ENCODE measurements at regions not wholly inside any gene's neighbourhood (a gene's known extent, or its start where the extent isn't known, plus 50 kb on each side); places are given as distances from the start of the nearest gene placed in this dataset.

DNA sequence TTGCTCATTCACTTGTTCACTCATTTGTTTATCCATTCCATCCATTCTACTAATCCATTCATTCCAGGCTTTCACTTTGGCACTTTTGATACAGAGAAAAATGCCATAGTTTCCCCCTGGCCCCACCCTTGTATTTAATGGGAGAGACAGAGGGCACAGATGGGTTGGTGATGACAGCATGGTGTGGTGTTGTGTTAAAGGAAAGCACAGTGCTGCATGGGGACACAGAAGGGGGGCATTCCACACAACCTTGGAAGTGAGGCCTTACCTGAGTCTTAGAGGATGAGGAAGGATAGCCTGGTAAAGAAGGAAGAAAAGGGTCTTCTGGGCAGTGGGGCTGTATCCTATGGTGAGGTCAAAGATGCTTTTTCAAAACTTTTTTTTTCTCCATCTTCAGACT lies 248.5 kb upstream of the C11orf87 start:
- no peak for ATAC-seq (ENCODE audit: insufficient read depth, low read depth)
- DNase-seq, result no peak
- H3K79me2 ChIP-seq (ENCODE audit: insufficient read depth, low read length), result no peaks in the 10 kb centered on the region
- no peak overlapping the region for H3K4me3 ChIP-seq (ENCODE audit: low read depth in 1 of 2, low read length in 2 of 2)
- no peaks in the 10 kb centered on the region for H3K27me3 ChIP-seq (ENCODE audit: insufficient read depth, low read length, poor library complexity)
- TF ChIP-seq, protein P1, sequence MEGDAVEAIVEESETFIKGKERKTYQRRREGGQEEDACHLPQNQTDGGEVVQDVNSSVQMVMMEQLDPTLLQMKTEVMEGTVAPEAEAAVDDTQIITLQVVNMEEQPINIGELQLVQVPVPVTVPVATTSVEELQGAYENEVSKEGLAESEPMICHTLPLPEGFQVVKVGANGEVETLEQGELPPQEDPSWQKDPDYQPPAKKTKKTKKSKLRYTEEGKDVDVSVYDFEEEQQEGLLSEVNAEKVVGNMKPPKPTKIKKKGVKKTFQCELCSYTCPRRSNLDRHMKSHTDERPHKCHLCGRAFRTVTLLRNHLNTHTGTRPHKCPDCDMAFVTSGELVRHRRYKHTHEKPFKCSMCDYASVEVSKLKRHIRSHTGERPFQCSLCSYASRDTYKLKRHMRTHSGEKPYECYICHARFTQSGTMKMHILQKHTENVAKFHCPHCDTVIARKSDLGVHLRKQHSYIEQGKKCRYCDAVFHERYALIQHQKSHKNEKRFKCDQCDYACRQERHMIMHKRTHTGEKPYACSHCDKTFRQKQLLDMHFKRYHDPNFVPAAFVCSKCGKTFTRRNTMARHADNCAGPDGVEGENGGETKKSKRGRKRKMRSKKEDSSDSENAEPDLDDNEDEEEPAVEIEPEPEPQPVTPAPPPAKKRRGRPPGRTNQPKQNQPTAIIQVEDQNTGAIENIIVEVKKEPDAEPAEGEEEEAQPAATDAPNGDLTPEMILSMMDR (IDR thresholded peaks at IDR 0.05; ENCODE audit: borderline replicate concordance, extremely low read depth, low read length, poor library complexity, severe bottlenecking), result no peak
- no peak for TF ChIP-seq EZH2 (IDR thresholded peaks at IDR 0.05; ENCODE audit: borderline replicate concordance, low read depth, low read length, severe bottlenecking)
- H3K36me3 ChIP-seq (ENCODE audit: insufficient read depth, low read length), result no peaks in the 10 kb centered on the region
- H4K20me1 ChIP-seq (ENCODE audit: insufficient read depth, low read length), result no peaks in the 10 kb centered on the region
- no peak overlapping the region for H3K9ac ChIP-seq (ENCODE audit: low read depth, low read length)
- H3K9me3 ChIP-seq (ENCODE audit: insufficient read depth, low read length, severe bottlenecking), result no peaks in the 10 kb centered on the region
- H2AFZ ChIP-seq (ENCODE audit: low read depth, low read length), result no peak overlapping the region
- no peak overlapping the region for H3K4me2 ChIP-seq (ENCODE audit: insufficient read depth, low read length)
- H3K27ac ChIP-seq (ENCODE audit: low read length), result no peak overlapping the region
- H3K4me1 ChIP-seq (ENCODE audit: insufficient read depth, low read length), result no peaks in the 10 kb centered on the region

DNA sequence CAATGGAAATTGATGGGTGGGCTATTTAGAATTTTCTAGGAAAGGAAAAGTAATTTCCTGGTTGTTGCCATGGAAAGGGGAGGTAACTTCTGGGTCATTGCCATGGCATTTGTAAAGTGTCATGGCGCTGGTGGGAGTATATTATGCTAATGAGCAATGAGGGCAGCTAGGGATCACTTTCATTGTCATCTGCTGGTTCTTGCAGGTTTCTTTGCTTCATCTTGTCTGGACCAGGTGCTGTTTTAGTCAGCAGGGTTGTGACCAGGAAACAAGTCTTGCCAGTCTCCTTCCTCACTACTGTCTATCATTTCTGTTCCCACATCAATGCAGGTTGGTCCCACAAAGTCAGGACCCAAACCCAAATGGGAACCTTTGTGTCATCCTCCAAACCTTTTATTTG lies 237.6 kb upstream of the C11orf87 start:
- Histone ChIP-seq H3K36me3 (ENCODE audit: insufficient read depth, low read length) (no peaks in the 10 kb centered on the region), H3K9me3 (ENCODE audit: insufficient read depth, low read length, severe bottlenecking) (no peaks in the 10 kb centered on the region), H3K4me1 (ENCODE audit: insufficient read depth, low read length) (no peaks in the 10 kb centered on the region), H3K27me3 (ENCODE audit: insufficient read depth, low read length, poor library complexity) (no peaks in the 10 kb centered on the region), H3K4me3 (ENCODE audit: low read depth in 1 of 2, low read length in 2 of 2) (no peak overlapping the region), H3K9ac (ENCODE audit: low read depth, low read length) (no peak overlapping the region), H4K20me1 (ENCODE audit: insufficient read depth, low read length) (no peaks in the 10 kb centered on the region), H3K79me2 (ENCODE audit: insufficient read depth, low read length) (no peaks in the 10 kb centered on the region), H2AFZ (ENCODE audit: low read depth, low read length) (no peak overlapping the region), H3K27ac (ENCODE audit: low read length) (no peak overlapping the region), H3K4me2 (ENCODE audit: insufficient read depth, low read length) (no peak overlapping the region)
- no peak for DNase-seq
- no peak for ATAC-seq (ENCODE audit: insufficient read depth, low read depth)
- TF ChIP-seq, protein P1 (IDR thresholded peaks at IDR 0.05; ENCODE audit: borderline replicate concordance, extremely low read depth, low read length, poor library complexity, severe bottlenecking), result no peak
- no peak for TF ChIP-seq EZH2 (IDR thresholded peaks at IDR 0.05; ENCODE audit: borderline replicate concordance, low read depth, low read length, severe bottlenecking)

DNA sequence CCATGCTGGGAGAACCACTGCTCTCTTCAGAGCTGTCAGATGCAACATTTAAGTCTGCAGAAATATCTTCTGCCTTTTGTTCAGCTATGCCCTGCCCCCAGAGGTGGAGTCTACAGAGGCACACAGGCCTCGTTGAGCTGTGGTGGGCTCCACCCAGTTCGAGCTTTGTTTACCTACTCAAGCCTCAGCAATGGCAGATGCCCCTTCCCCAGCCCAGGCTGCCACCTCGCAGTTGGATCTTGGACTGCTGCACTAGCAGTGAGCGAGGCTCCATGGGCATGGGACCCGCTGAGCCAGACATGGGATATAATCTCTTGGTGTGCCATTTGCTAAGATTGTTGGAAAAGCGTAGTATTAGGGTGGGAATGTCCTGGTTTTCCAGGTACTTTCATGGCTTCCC lies 229.1 kb upstream of the C11orf87 start:
- Histone ChIP-seq H3K27me3 (ENCODE audit: insufficient read depth, low read length, poor library complexity) (no peaks in the 10 kb centered on the region), H3K27ac (ENCODE audit: low read length) (no peak overlapping the region), H3K4me3 (ENCODE audit: low read depth in 1 of 2, low read length in 2 of 2) (no peak overlapping the region), H3K4me2 (ENCODE audit: insufficient read depth, low read length) (no peak overlapping the region), H3K9ac (ENCODE audit: low read depth, low read length) (no peak overlapping the region), H2AFZ (ENCODE audit: low read depth, low read length) (no peak overlapping the region), H3K79me2 (ENCODE audit: insufficient read depth, low read length) (no peaks in the 10 kb centered on the region), H4K20me1 (ENCODE audit: insufficient read depth, low read length) (no peaks in the 10 kb centered on the region), H3K4me1 (ENCODE audit: insufficient read depth, low read length) (no peaks in the 10 kb centered on the region), H3K36me3 (ENCODE audit: insufficient read depth, low read length) (no peaks in the 10 kb centered on the region), H3K9me3 (ENCODE audit: insufficient read depth, low read length, severe bottlenecking) (no peaks in the 10 kb centered on the region)
- DNase-seq, result no peak
- no peak for ATAC-seq (ENCODE audit: insufficient read depth, low read depth)
- TF ChIP-seq, protein P1 (IDR thresholded peaks at IDR 0.05; ENCODE audit: borderline replicate concordance, extremely low read depth, low read length, poor library complexity, severe bottlenecking), result no peak
- no peak for TF ChIP-seq EZH2 (IDR thresholded peaks at IDR 0.05; ENCODE audit: borderline replicate concordance, low read depth, low read length, severe bottlenecking)

DNA sequence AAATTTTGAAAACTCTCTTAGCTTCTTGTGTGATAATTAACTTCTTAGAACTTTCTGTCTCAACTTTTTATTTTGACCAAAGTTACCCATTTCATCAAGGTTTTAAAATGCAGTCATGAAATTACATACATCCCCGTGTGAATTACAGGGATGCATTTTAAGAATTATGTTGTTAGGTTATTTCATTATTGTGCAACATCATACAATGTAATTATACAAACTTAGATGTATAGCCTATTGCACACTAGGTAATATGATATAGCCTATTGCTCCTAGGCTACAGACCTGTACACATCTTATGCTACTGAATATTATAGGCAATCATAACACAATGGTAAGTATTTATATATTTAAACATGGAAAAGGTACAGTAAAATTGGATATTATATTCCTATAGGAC lies 228.1 kb upstream of the C11orf87 start:
- DNase-seq, result no peak
- no peak for ATAC-seq (ENCODE audit: insufficient read depth, low read depth)
- H3K9ac ChIP-seq (ENCODE audit: low read depth, low read length), result no peak overlapping the region
- no peaks in the 10 kb centered on the region for H3K27me3 ChIP-seq (ENCODE audit: insufficient read depth, low read length, poor library complexity)
- no peaks in the 10 kb centered on the region for H3K4me1 ChIP-seq (ENCODE audit: insufficient read depth, low read length)
- H4K20me1 ChIP-seq (ENCODE audit: insufficient read depth, low read length), result no peaks in the 10 kb centered on the region
- H3K4me2 ChIP-seq (ENCODE audit: insufficient read depth, low read length), result no peak overlapping the region
- no peaks in the 10 kb centered on the region for H3K9me3 ChIP-seq (ENCODE audit: insufficient read depth, low read length, severe bottlenecking)
- TF ChIP-seq, protein P1 (IDR thresholded peaks at IDR 0.05; ENCODE audit: borderline replicate concordance, extremely low read depth, low read length, poor library complexity, severe bottlenecking), result no peak
- TF ChIP-seq EZH2 (IDR thresholded peaks at IDR 0.05; ENCODE audit: borderline replicate concordance, low read depth, low read length, severe bottlenecking), result no peak
- no peaks in the 10 kb centered on the region for H3K79me2 ChIP-seq (ENCODE audit: insufficient read depth, low read length)
- H3K4me3 ChIP-seq (ENCODE audit: low read depth in 1 of 2, low read length in 2 of 2), result no peak overlapping the region
- no peaks in the 10 kb centered on the region for H3K36me3 ChIP-seq (ENCODE audit: insufficient read depth, low read length)
- H2AFZ ChIP-seq (ENCODE audit: low read depth, low read length), result no peak overlapping the region
- H3K27ac ChIP-seq (ENCODE audit: low read length), result no peak overlapping the region
